Natural killer cell treated with Interleukin-12 subunit alpha and Interleukin-12 subunit beta and Interleukin-15 and Interleukin-18, amount 100 ng/mL, for 72 hours (primary cell): ENCODE measurements at regions not wholly inside any gene's neighbourhood (a gene's known extent, or its start where the extent isn't known, plus 50 kb on each side); places are given as distances from the start of the nearest gene placed in this dataset.
"Not testable (repeated sequence)": the region's sequence is repeated elsewhere in the genome, so short reads cannot be mapped to it uniquely, and the experiment has no call there.

Experiments
- ATAC-seq, 2 donors: fragments of 150-1000 bp; cut with Tn5 transposase in 1 of 2; sonication (Bioruptor Pico), chemical (Tn5 transposase) in 1 of 2; 2 replicates each; pipeline ENCODE4 v1.10.0; 2021
- DNase-seq: peaks from one replicate; pipeline ENCODE4 v3.0.0; 2022; ENCODE audit warnings: low spot score
- H3K27ac Mint-ChIP-seq, 2 donors: 1 replicate in 1 of 2; 2 replicates in 1 of 2; pipeline ENCODE4 v1.8.0; 2022; ENCODE audit warnings: mixed read lengths in 2 of 2, mild to moderate bottlenecking in 1 of 2, moderate library complexity in 1 of 2
- H3K27me3 Mint-ChIP-seq, 2 donors: 1 replicate in 1 of 2; 2 replicates in 1 of 2; pipeline ENCODE4 v1.8.0; 2022; ENCODE audit warnings: mixed read lengths in 2 of 2
- H3K36me3 Mint-ChIP-seq: one replicate; pipeline ENCODE4 v1.8.0; 2022; ENCODE audit warnings: mixed read lengths
- H3K4me1 Mint-ChIP-seq, 2 donors: 1 replicate in 1 of 2; 2 replicates in 1 of 2; pipeline ENCODE4 v1.8.0; 2022; ENCODE audit warnings: low read depth in 2 of 2, mixed read lengths in 2 of 2, mild to moderate bottlenecking in 1 of 2
- H3K4me3 Mint-ChIP-seq: one replicate; pipeline ENCODE4 v1.8.0; 2022; ENCODE audit warnings: mixed read lengths
- H3K9me3 Mint-ChIP-seq: 2 replicates; pipeline ENCODE4 v1.8.0; 2022; ENCODE audit warnings: mixed read lengths

GRCh38 chr14:104256025-104256424 is 117.6 kb downstream of the KIF26A start:
- Mint-ChIP-seq H3K9me3 (no peaks in the 10 kb centered on the region), H3K4me1 (no peaks in the 10 kb centered on the region), H3K27me3 (peaks cover 25 to 54% of the 10 kb centered on the region in 2 donors), H3K4me3 (no peak overlapping the region), H3K36me3 (no peaks in the 10 kb centered on the region), H3K27ac (no peak overlapping the region)
- ATAC-seq (no peak), DNase-seq (no peak)

DNA sequence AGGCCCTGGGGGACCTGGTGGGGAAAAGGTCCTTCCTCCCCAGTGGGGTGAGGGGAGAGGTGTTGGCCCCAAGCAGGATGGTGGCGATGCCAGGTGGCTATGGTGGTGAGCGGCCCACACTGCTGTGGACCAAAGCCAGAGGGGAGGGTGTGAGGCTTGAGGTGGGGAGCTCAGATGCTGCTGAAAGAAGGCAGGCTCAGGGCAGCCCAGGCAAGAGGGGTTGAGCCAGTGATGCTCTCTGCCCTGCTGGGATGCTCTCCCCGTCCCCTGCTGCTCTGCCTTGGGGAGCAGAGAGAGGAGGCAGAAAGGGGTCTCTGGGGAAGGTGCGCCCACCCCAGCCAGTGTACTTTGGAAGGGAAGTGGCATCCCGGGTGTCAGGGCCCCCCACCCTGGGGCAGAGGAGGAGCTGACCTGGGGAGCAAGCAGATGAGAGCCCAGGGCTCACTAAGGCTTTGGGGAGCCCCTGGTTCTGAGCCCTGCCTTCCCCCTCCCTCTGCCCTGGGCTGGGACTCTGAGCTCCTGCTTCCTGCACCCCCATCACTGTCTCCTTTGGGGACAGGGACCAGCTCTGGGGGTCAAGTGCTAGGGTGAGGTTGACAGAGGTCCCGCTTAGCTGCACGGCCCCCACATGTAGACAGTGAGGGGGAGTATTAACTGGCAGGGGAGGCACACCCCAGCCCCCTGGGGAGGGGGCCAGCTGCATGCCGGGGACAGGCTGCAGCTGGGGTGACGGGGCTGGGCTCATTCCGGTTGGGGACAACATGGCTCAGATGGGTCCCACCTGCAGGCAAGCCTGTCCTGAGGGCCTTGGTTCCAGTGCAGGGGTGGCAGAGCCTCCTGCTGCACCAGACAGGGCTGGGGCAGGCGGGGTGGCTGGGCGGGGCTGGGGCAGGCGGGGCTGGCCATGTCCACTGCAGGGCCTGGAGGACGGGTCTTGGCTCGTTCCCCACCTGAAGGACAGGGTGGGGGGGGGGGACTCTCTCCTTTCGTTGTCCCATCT is 124.4 kb downstream of the KIF26A start:
- DNase-seq (no peak), ATAC-seq (peak; percentile 49 to 61)
- Mint-ChIP-seq H3K27me3 (peaks cover 11 to 39% of the 10 kb centered on the region in 2 donors), H3K27ac (no peak overlapping the region), H3K4me3 (no peak overlapping the region), H3K36me3 (no peaks in the 10 kb centered on the region), H3K4me1 (no peaks in the 10 kb centered on the region), H3K9me3 (no peaks in the 10 kb centered on the region)

DNA sequence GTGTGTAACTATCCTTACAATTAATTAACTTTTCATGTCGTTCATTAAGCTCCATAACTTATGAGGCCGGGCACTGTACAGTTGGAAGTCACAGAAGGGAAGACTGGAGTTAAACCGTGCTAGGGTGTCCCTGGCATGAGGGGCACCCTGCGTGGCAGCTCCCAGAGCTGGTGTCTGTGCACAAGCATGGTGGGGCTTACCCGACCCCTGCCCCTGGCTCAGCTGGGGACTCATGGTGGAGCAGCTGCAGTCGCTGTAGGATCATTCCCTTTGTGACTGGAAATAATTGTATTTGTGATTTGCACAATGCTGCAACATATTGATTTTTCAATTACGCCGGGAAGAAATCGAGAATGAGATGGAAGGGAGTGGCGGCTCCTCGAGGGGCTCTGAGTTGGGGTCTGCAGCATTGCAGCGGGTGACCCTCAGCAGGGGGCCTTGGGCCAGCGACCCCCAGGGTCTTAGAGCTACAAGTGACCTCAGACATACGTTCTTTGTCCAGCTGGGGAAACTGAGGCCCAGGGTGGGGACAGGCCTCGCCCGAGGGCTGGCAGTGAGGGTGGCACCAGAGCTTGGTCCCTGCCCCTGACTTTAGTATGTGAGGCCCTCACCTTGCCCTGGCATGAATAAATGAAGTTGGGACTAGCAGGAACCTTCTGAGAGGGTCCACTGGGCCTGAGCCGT is 125.4 kb downstream of the KIF26A start:
- DNase-seq, result no peak
- ATAC-seq, result no peak
- H3K27me3 Mint-ChIP-seq, result peaks cover 6 to 31% of the 10 kb centered on the region in 2 donors
- H3K27ac Mint-ChIP-seq, result no peak overlapping the region
- H3K9me3 Mint-ChIP-seq, result no peaks in the 10 kb centered on the region
- no peaks in the 10 kb centered on the region for H3K36me3 Mint-ChIP-seq
- H3K4me1 Mint-ChIP-seq, result no peaks in the 10 kb centered on the region
- no peak overlapping the region for H3K4me3 Mint-ChIP-seq

- Mint-ChIP-seq H3K9me3 (no peaks in the 10 kb centered on the region), H3K27ac (no peak overlapping the region), H3K27me3 (peaks cover 8 to 23% of the 10 kb centered on the region in 2 donors), H3K36me3 (no peaks in the 10 kb centered on the region), H3K4me3 (no peak overlapping the region), H3K4me1 (no peaks in the 10 kb centered on the region)
- ATAC-seq, result no peak
- DNase-seq, result no peak
Measured at GRCh38 chr14:104264495-104265265, 126.3 kb downstream of the KIF26A start.

DNA sequence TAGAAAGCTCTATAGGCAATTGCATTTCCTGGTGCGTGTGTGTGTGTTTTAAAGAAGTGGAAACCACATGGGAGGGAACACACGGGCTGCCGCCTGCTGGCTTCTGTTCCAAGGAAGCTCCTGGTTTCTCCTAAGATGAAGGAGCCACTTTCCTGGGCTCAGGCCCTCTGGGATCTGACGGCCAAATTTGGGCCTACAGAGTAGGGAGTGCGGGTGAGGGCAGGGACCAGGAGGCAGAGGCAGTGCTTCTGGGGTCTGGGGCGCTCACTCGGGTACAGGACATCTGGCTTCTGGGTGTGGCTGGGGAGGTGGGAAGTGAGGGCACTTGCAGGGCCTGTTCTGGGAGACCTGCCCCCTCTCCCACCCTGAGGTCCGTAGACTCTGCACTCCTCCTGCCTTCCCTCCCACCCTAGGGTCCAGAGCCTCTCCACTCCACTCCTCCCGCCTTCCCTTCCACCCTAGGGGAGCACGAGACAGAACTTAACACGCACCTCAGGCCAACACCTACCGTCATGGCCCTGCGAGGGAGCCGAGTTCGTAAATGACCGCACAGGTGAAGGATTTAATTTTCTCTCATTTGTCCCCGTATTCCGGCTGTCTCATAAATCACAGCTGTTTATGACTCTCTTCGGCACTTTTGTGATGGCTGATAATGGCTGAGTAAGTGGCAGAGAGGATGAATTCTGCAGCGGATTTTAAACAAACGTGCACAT is 127.7 kb downstream of the KIF26A start:
- no peaks in the 10 kb centered on the region for H3K9me3 Mint-ChIP-seq
- H3K4me1 Mint-ChIP-seq, result no peaks in the 10 kb centered on the region
- DNase-seq, result no peak
- no peak for ATAC-seq
- peaks cover 6 to 10% of the 10 kb centered on the region in 2 donors for H3K27me3 Mint-ChIP-seq
- H3K36me3 Mint-ChIP-seq, result no peaks in the 10 kb centered on the region
- no peak overlapping the region for H3K4me3 Mint-ChIP-seq
- H3K27ac Mint-ChIP-seq, result no peak overlapping the region

DNA sequence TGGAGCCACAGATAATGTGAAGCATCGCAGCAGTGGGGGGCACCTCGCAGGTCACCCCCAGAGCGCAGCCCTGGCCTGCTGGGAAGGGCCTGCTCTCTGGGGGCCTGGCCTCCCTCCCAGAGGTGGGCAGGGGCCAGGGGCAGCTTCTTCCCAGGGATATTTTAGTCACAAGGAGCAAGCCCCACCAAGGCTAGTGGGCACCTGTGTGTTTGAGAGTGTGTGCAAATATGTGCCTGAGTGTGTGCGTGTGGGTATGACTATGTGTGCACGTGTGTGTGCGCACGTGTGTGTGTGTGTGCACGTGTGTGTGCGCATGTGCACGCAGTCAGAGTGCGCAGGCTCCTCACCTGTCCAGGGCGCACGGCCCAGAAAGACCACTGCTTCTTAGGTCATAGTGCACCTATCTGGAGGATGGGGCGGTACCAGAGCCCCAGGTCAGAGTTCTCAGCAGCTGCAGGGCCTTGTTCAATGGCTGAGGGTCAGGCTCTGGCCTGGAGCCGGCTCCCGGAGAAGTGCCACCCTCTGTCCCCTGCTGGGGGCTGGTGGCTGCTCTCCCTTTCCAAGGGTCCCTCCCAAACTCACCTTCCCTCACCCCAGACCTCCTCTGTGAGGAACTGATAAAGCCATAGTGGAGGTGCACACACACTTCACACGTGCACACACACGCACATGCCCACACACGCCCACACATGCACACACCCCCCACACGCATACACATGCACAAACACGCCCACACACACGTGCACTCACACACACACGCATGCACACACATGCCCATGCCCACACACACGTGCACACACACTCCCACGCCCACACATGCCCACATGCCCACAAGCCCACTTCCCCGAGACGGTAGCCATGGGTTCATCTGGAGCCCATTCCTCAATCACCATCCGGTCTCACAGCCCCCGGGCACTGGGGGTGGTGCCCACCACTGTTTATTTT is 128.5 kb downstream of the KIF26A start:
- no peak for ATAC-seq
- H3K27me3 Mint-ChIP-seq, result peaks cover 2 to 4% of the 10 kb centered on the region in 2 donors
- no peak for DNase-seq
- no peaks in the 10 kb centered on the region for H3K36me3 Mint-ChIP-seq
- no peaks in the 10 kb centered on the region for H3K9me3 Mint-ChIP-seq
- H3K4me3 Mint-ChIP-seq, result no peak overlapping the region
- no peaks in the 10 kb centered on the region for H3K4me1 Mint-ChIP-seq
- H3K27ac Mint-ChIP-seq, result no peak overlapping the region

GRCh38 chr14:104267895-104268294 is 129.5 kb downstream of the KIF26A start:
- peaks cover 0 to 2% of the 10 kb centered on the region in 2 donors for H3K27me3 Mint-ChIP-seq
- no peaks in the 10 kb centered on the region for H3K4me1 Mint-ChIP-seq
- ATAC-seq (no peak), DNase-seq (no peak)
- no peak overlapping the region for H3K27ac Mint-ChIP-seq
- no peaks in the 10 kb centered on the region for H3K36me3 Mint-ChIP-seq
- H3K9me3 Mint-ChIP-seq, result no peaks in the 10 kb centered on the region
- no peak overlapping the region for H3K4me3 Mint-ChIP-seq

DNA sequence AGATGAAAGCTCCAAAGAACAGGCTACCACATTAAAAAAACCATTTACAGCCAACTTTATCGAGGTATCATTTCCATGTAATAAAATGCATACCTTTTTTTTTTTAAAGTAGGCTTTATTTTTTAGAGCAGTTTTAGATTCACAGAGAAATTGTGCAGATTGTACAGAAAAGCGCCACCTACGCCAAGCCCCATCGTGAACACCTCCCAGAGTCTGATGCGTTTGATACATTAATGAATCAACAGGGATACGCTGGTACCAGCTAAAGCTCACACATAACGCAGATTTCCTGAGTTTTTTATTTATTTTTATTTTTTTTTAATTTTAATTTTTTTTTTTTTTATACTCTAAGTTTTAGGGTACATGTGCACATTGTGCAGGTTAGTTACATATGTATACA is 129.9 kb downstream of the KIF26A start:
- Mint-ChIP-seq H3K4me3 (no peak overlapping the region), H3K36me3 (no peaks in the 10 kb centered on the region), H3K27me3 (peaks cover 0 to 2% of the 10 kb centered on the region in 2 donors), H3K4me1 (no peaks in the 10 kb centered on the region), H3K9me3 (no peaks in the 10 kb centered on the region), H3K27ac (no peak overlapping the region)
- ATAC-seq (no peak), DNase-seq (no peak)

DNA sequence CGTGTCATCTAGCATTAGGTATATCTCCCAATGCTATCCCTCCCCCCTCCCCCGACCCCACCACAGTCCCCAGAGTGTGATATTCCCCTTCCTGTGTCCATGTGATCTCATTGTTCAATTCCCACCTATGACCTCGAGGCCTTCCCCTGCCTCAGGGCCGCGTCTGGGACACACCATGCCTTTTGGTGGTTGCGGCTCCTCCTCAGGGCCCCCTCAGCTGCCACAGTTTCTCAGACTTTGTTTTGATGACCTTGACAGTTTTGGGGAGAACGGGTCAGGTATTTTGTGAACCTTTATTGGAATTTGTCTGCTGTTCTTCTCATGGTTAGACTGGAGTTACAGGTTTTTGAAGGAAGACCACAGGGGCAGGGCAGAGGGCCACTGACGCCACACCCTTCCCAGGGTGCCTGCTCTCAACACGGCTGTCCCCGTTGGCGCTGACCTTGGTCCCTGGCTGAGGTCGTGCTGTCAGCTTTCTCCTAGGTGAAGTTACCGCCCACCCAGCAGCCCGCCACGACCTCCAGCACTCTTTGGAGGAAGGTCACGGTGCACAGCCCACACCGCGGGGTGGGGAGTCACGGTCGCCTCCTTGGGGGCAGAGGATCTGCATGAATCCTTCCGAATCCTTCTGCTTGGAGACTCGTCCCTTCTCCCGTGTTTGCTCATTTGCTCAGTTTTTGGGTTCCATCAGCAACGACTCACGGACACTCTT is 130.5 kb downstream of the KIF26A start:
- H3K27ac Mint-ChIP-seq, result no peak overlapping the region
- DNase-seq, result no peak

GRCh38 chr14:104269511-104270241 is 131.3 kb downstream of the KIF26A start:
- not testable (repeated sequence) for H3K27ac Mint-ChIP-seq, ATAC-seq, H3K4me3 Mint-ChIP-seq, H3K9me3 Mint-ChIP-seq, H3K27me3 Mint-ChIP-seq, H3K4me1 Mint-ChIP-seq, H3K36me3 Mint-ChIP-seq, DNase-seq

More for the DNA sequence above, 130.5 kb downstream of the KIF26A start:
- Mint-ChIP-seq H3K27me3 (peaks cover under 1 to 2% of the 10 kb centered on the region in 2 donors), H3K36me3 (no peaks in the 10 kb centered on the region), H3K9me3 (no peaks in the 10 kb centered on the region), H3K4me1 (no peaks in the 10 kb centered on the region), H3K4me3 (no peak overlapping the region)
- no peak for ATAC-seq

- no peak for DNase-seq
- Mint-ChIP-seq H3K36me3 (no peaks in the 10 kb centered on the region), H3K4me1 (no peaks in the 10 kb centered on the region)
Measured at GRCh38 chr14:104271391-104271790, 133.0 kb downstream of the KIF26A start.

More at GRCh38 chr14:104271391-104271790, 133.0 kb downstream of the KIF26A start:
- H3K27me3 Mint-ChIP-seq, result peaks cover 10 to 15% of the 10 kb centered on the region in 2 donors
- ATAC-seq, result no peak
- H3K9me3 Mint-ChIP-seq, result no peaks in the 10 kb centered on the region
- no peak overlapping the region for H3K4me3 Mint-ChIP-seq
- no peak overlapping the region for H3K27ac Mint-ChIP-seq
